SK-N-SH treated with all-trans-retinoic acid at 6 μM for 48 hours (cell line): ENCODE measurements at regions not wholly inside any gene's neighbourhood (a gene's known extent, or its start where the extent isn't known, plus 50 kb on each side); places are given as distances from the start of the nearest gene placed in this dataset.

Experiments
- ARNTL ChIP-seq: fragments of 450-650 bp; formaldehyde crosslinking; IDR thresholded peaks from 2 replicates; pipeline ENCODE4 v1.5.0; 2020; ENCODE audit warnings: low read depth, mild to moderate bottlenecking, moderate library complexity, borderline replicate concordance
- CREB5 ChIP-seq: fragments of 250-450 bp; sonication (Bioruptor Pico); IDR thresholded peaks from 2 replicates; pipeline ENCODE4 v1.5.1; 2020; ENCODE audit warnings: low read depth, mild to moderate bottlenecking, moderate library complexity
- PATZ1 ChIP-seq: fragments of 250-450 bp; sonication (Bioruptor Pico); IDR thresholded peaks from 2 replicates; pipeline ENCODE4 v1.8.0; 2020; ENCODE audit warnings: mild to moderate bottlenecking, moderate library complexity, borderline replicate concordance
- RARB ChIP-seq: fragments of 250-450 bp; sonication (Bioruptor Pico); IDR thresholded peaks from 2 replicates; pipeline ENCODE4 v1.8.0; 2021; ENCODE audit warnings: mild to moderate bottlenecking, moderate library complexity
- TSHZ2 ChIP-seq: fragments of 250-450 bp; sonication (Bioruptor Pico); IDR thresholded peaks from 2 replicates; pipeline ENCODE4 v1.5.0; 2020; ENCODE audit warnings: mild to moderate bottlenecking, moderate library complexity
- ZC3H10 ChIP-seq: fragments of 250-450 bp; sonication (Bioruptor Pico); IDR thresholded peaks from 2 replicates; pipeline ENCODE4 v1.5.1; 2021; ENCODE audit warnings: mild to moderate bottlenecking, moderate library complexity

GRCh38 chr2:7785700-7786099 is 868.5 kb downstream of the RNF144A start:
- no peak for TF ChIP-seq PATZ1 (CRISPR knock-in tag)
- TF ChIP-seq RARB (CRISPR knock-in tag) = no peak
- TF ChIP-seq CREB5 (CRISPR knock-in tag) = no peak
- TF ChIP-seq TSHZ2 (CRISPR knock-in tag) = no peak
- TF ChIP-seq ARNTL (CRISPR knock-in tag) = no peak
- no peak for TF ChIP-seq ZC3H10 (CRISPR knock-in tag)
